ENCODE measurements at regions not wholly inside any gene's neighbourhood (a gene's known extent, or its start where the extent isn't known, plus 50 kb on each side); places are given as distances from the start of the nearest gene placed in this dataset.

DNA sequence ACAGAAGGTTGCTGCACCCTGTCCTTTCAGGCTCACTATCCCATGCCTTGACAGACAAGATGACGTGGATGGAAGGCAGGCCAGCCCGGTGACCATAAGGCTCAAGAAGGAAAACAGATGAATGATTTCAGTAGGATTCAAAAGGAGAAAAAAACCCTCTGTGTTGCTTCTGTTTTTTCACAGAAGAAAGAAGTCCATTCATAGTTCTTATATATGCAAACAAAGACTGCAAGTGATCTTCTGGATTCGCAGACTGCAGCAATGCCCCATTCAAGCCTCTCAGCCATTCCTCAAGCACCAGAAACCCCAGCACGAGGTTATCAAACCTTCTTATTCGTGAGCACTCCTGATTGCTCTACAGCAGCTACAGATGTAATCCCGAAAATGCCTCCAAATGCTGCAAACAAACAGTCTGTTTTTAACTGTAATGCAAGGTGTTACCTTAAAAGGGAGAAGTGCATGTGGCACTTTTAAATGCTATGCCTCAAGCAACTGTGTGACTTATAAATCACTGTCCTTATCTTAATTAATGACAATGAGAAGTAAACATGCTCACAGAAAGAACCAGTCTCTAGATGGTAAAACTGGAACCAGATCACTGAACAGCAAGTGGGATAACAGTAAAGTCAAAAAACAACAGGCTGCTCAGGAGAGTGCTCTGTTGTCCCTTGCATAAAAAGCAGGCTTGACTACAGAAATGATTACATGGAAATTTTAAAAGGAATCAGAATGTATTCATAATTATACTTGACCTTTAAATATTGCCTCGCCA is 173.9 kb downstream of the HHIPL2 start:
- intact Hi-C loops (cut with DNase I, micrococcal nuclease): no loop called here
- DNase-seq (no peak), ATAC-seq (no peak)

DNA sequence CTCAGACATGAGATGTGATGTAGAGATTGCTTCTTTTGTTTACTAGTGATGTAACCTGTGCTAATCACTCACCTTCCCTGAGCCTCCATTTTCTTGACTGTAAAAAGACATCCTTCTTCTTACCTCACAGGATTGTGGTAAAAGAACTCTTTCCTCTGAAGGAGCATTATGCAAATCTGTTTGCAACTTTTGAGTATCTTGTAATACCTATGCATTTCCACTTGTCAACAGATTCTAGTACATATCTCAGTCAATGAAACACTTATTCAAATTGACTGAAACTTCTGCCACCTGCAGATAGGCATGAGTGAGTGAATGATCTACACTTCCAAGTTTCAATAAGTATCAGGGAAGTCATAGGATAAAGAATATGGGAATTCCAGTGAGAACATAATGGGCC is 174.7 kb downstream of the HHIPL2 start:
- no peak for ATAC-seq
- DNase-seq: no peak
- intact Hi-C loops (cut with DNase I, micrococcal nuclease): no loop called here

DNA sequence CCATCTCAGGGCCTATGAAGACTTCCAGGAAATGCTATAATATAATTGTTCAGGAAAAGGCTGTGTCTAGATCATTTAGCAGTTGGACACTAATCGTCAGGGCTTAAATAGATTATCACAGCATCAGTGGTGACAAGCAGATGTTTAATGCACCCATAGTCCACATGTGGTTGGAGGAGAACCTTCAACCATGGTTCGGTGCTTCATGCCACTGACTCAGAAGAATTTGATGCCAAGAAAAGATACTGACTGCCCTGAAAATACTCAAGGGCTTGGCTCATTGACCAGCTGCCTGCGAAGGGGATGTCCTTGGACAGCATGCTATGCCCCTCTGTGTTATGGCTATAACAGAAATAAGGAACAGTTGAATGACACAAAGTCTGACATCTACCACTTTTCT is 175.7 kb downstream of the HHIPL2 start:
- ATAC-seq: no peak
- intact Hi-C loops (cut with DNase I, micrococcal nuclease): no loop called here

DNA sequence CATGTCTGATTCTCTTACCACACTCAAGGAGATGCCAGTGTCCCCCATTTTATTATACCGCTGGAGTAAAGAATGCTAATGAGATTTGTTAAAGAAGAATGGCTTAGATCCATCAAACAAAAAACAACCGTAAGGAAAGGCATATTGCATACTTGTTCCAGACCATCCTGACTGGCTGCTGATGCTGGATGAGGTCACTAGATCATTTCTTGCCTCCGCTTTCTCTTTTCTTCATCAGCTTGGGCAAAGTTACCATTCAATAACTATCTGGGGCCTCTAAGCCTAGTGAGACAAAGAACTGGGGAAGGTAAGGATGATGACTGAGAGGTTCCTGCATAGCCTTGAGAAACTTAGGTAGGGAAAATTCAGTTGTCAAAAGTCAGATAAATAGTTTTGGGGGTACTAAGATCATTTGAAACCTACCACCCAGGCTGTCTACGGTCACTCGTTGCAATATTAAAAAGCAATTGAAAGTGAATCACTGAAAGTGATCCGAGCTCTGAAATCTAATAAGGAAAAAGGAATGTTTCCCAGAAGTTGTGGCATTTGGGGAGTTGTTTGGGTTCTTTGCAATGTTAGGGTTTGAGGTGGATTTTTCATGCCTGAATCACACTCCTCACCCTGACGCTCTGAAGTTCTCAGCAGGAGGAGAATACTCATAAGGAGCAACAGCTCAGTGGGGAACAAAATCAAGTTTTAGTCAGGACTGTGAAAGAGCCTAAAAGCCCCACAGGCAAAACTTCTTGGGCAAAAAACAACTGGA is 176.8 kb downstream of the HHIPL2 start:
- DNase-seq (no peak), ATAC-seq (no peak)
- intact Hi-C loops (cut with DNase I, micrococcal nuclease): no loop called here

More for the DNA sequence above, 175.7 kb downstream of the HHIPL2 start:
- DNase-seq: no peak

DNA sequence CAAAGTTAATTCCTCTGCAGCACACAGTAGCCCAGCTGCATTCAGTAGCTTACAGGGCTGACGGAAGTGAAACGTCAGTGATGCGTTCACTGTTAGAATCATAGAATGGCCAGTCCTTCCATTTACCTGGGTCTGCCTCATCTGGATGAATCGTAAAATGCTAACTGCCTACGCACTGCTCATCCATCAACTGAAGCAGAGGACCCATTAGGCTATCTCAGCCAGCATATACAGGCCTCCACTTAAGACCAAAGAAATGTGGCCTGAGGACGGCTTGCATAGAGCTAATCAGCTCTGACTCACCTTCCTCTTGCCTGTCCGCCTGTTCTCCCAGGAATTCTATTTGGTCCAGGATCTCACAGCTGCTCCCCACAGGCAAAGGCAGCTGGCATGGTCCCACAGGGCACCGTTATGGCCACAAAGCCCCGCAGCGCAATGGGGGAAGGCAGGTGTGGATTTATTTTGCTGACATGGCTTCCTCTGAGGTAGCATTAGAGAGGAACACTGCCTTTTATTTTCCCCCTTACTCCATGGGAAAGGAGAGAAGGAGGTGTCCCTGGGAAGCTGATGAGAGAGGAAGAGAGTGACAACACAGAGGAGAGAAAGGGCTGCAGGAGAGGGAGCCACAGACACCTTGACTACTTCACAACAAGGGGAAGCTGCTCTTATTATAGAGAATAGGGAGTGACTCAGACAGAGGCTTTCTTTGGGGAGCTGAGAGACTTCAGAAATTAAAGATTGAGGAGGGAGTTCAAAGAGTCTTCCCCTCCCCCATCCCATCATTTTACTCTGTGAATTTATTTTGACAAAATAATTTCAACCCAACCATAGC is 177.6 kb downstream of the HHIPL2 start:
- no peak for DNase-seq
- no peak for ATAC-seq
- intact Hi-C loops (cut with DNase I, micrococcal nuclease): no loop called here

DNA sequence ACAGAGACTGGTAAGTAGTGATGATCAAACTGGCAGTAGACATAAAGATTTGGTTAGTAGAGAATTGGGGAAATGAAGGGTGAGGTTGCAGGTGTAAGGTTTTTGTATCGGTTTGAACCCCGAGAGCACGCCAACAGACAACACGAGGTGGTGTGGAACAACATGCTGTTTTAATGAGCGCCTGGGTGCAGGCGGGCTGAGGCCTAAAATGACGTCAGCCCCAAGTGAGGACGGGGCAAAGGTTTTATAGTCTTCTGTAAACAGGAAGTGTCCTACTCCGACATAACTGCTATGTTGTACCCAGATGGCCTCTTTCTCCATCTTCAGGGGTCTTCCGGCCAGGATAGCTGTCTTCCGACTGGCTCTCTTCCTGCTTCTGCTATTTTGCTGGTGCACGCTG is 178.8 kb downstream of the HHIPL2 start:
- intact Hi-C loops (cut with DNase I, micrococcal nuclease): no loop called here
- DNase-seq (no peak), ATAC-seq (no peak)

DNA sequence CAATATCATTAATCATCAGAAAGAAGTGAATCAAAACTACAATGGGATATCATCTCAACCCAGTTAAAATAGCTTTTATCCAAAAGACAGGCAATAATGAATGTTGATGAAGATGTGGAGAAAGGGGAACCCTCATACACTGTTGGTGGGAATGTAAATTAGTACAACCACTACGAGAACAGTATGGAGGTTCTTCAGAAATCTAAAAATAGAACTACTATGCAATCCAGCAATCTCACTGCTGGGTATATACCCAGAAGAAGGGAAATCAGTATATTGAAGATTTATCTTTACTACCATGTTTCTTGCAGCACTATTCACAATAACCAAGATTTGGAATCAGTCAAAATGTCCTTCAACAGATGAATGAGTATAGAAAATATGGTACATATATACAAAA is 189.8 kb downstream of the HHIPL2 start:
- no peak for DNase-seq
- no peak for ATAC-seq
- intact Hi-C loops (cut with DNase I, micrococcal nuclease): no loop called here

DNA sequence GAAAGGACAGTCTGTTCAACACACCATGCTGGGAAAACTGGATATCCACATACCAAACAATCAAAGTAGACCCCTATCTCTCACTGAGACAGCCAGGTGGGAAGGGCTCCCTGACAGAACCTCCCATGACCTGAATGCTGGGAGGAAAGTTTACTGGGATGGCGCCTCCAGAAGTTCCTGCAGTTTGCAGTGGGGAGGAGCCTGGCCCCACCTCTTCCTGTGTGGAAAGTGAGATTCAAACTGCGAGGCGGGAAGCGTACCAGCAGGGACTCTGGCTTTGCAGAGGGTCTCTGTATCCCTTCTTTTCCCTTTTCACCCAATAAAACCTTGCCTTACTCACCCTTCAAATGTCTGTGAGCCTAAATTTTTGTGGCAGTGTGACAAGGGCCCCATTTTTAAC is 190.7 kb downstream of the HHIPL2 start:
- no peak for DNase-seq
- intact Hi-C loops (cut with DNase I, micrococcal nuclease): no loop called here
- no peak for ATAC-seq

DNA sequence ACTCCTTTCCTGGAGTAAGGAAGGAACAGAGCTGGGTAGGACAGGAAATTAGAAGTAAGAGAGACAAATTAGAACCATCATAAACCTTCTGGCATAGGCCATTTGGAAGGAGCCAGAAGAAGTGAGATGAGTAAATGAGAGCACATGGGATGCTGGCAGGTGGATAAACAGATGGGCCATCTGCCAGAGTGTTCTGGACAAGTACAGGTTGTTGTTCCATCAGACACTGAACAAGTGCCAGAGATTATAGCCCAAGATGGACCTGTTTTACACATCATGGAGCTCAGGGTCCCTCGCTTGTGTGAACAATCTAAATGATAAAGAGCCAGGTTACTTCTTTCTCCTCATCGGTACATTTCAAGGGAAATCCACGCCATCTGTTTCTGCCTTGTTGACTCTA is 200.3 kb downstream of the HHIPL2 start:
- intact Hi-C loops (cut with DNase I, micrococcal nuclease): no loop called here
- ATAC-seq: no peak
- DNase-seq: no peak

DNA sequence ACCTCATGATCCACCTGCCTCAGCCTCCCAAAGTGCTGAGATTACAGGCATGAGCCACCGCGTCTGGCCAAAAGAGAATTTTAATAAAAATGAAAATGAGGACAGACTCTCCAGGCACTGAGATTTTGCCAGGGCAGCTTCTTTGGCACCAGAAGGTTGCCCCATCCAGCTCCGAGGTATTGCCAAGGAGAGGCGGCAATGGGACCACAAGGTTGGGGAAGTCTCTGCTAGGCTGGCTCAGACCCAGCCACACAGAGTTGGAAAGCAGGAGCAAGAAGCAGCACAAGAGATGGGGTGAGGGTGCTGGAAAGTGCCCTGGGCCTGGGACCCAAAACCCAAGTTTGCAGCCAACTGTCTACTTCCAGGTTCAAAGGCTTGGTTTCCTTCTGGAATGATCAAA is 200.9 kb downstream of the HHIPL2 start:
- ATAC-seq (no peak), DNase-seq (no peak)
- intact Hi-C loops (cut with DNase I, micrococcal nuclease): no loop called here

DNA sequence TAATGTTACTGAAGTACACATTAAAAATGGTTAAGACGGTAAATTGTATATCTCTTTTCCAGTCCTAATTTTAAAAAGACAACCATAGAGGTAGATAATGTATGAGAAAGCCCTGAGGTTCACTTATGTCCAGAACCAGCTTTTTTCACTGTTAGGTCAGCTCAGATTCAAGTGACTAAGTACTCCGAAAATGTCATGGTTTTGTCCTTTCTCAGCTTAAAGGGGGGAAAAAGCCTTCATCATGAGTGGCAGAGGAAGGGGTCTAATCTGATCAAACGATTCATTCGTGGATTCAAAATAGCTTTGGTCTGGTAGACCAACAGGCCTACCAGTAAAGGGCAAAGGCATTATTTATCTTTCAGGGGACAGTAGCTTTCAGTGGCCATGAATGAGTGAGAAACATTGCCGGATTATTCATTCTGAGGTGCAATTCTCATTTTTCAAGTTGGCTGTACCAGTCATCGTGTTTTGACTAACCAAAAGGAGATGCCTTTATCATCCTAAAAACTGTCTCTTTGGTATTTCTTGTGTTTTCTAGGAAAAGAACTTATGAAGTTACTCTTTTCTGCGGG is 208.4 kb downstream of the HHIPL2 start:
- intact Hi-C loops (cut with DNase I, micrococcal nuclease): no loop called here
- ATAC-seq (no peak), DNase-seq (no peak)

DNA sequence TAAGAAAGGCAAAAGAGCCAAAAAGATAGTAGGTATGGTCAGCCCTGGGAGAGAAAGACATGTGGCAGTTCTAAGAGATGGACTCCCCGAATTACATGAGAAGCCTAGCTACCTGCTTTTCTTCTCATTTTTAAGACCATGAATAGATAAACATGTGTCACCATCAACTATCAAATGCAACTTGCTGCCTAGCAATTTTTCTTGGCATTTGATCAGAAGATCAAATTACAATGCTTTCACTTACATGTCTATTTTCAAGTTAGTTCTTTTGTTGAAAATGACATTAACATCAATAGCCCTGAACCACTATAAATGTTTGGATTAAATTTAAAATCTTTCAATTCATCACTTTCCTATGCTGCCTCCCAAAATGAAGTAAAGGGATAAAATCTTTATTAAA is 212.3 kb downstream of the HHIPL2 start:
- intact Hi-C loops (cut with DNase I, micrococcal nuclease): no loop called here
- ATAC-seq (no peak), DNase-seq (no peak)

DNA sequence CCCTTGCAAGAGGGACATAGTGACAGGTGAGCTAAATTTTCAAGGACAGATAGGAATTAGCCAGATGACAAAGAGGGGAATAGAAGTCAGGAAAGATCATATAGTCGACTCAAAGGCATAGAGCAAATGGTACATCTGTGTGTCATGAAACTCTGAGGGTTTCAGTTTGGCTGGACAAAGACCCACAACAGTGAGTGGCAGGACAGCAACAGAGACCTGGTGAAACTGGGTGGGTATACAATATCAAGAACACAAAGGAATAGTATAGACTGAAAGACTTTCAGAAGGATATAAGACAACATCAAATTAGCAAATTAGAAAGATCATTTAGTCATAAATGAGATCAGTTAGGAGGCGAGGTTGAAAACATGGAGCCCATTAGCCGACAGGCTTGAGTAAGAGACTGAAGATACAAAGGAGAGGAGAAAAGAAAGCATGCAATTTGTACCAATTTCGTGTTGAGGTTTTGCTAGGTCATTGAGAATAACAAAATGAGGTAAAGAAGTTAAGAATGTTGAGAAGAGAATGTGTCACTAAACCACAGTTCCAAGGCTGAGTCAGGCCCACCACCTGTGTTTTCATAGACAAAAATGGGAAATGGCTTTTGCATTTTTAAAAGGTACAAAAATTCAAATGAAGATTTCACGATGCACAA is 213.8 kb downstream of the HHIPL2 start:
- ATAC-seq (no peak), DNase-seq (no peak)
- intact Hi-C loops (cut with DNase I, micrococcal nuclease): no loop called here

DNA sequence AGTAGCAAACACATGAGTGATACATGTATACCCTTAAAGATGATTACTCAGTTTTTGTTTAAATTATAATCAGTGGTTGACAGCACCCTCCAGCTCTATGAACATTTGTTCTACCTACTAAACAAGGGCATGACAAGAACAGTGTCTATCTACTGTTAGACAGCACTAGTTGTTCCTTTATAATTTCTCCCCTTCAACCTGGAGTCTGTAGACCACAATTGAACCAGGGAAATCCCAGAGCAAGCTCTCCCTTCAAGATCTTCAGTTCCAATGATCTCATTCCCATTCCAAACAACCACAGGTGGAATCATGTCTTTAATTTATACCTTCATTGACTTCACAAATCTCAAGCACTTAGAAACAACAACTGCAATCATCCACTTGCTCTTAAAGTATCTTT is 216.1 kb downstream of the HHIPL2 start:
- ATAC-seq: no peak
- intact Hi-C loops (cut with DNase I, micrococcal nuclease): no loop called here
- DNase-seq: no peak

DNA sequence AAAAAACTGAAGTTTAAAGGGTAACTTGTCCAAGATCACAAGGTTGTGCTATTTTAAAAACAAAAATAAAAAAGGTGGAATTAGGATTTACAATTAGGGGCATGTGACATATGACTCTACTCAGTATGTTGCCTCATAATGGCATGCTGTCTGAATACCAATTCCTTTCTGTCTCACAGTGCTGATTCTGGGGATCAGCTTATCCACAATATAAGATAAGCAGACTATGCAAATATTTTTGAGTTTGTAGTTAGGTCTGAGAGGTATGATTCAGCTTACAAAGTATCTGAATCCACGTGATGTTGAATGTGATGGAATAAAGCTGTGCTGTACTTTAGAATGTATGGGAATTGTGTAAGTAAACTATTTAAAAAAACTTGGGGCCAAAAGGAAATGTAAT is 216.6 kb downstream of the HHIPL2 start:
- intact Hi-C loops (cut with DNase I, micrococcal nuclease): no loop called here
- no peak for ATAC-seq
- no peak for DNase-seq

DNA sequence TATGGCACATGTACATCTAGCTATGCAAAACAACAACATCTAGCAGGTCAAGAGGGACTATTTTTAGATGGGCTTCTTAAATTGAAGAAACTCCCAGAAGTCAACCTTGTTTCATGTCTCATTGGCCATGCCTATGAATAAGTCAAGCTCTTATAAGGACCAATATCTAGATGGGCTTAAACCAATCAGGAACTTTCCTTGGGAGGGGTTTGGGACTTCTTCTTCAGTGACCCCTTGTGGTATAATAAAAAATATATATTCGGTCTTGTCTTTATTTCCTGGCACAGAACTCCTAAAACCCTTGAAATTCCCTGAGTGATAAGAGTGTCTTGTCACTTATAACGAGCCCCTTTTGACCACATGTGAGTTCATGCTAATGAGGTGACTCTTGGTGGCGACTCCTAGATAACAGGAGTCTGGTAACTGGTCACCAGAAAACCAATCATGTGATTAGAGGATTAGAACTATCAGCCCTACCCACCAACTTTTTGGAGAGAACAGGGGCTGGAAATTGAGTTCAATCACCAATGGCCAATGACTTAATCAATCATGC is 218.3 kb downstream of the HHIPL2 start:
- ATAC-seq: no peak

DNA sequence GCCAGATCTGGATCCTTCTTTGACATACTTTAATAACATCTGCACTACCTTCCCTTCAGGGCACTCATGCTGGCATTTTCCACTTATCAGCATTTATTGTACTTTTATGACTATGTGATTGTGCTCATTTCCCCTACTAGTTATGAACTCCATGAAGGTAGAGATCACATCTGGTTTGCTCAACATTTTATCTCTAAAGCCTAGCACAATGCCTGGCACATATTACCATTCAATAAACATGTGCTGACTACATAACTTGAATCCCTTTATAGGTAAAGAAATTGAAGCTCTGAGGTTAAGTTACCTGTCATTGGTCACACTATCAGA is 221.2 kb downstream of the HHIPL2 start:
- intact Hi-C loops (cut with DNase I, micrococcal nuclease): no loop called here
- DNase-seq: no peak
- ATAC-seq: peak; percentile 78

More for the DNA sequence above, 218.3 kb downstream of the HHIPL2 start:
- no peak for DNase-seq
- intact Hi-C loops (cut with DNase I, micrococcal nuclease): no loop called here

DNA sequence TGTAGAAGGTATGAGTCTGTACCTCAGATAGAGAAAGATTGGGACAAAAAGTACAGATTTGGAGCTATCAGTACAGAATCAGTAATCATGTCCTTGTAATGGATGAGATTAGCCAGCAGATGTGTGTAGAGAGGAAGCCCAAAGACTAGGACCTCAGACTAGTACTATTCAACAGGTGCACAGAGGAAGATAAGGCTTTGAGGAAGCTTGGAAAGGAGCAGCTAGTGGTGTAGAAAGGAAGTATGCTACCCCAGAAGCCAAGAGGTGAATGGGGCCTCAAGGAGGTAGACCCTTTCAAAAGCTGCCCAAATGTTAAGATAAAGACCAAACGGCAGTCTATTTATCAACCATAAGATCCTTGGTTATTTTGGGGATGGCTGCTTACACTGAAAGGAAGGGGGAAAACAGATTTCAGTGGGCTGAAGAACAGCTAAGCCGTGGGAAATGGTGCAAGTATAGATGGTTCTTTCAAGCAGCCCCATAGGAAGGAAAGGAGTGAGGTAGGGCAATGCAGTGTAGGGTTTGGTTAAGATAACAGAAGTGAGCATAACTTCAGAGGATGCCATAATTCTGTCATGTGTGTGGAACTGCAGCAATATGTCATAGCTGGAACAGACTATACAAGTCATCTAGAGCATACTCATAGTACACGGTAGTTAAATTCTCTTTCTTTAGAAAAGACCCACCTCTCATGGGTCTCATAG is 221.7 kb downstream of the HHIPL2 start:
- ATAC-seq (peak; percentile 56), DNase-seq (no peak)
- intact Hi-C loops (cut with DNase I, micrococcal nuclease): no loop called here
